GM21515 (cell line): ENCODE measurements at regions not wholly inside any gene's neighbourhood (a gene's known extent, or its start where the extent isn't known, plus 50 kb on each side); places are given as distances from the start of the nearest gene placed in this dataset.

Experiments used
- ATAC-seq: cut with Tn5 transposase; IDR thresholded peaks from one replicate; pipeline ENCODE4 v1.9.1; 2021; ENCODE audit not compliant: unreplicated experiment

GRCh38 chr6:113073611-113074191, 726.6 kb downstream of the RFPL4B start:
- ATAC-seq: no peak

GRCh38 chr6:113076116-113076515, 729.0 kb downstream of the RFPL4B start:
- no peak for ATAC-seq

- ATAC-seq: no peak
Observed at GRCh38 chr6:113076816-113077215, 729.7 kb downstream of the RFPL4B start.

- ATAC-seq: no peak
Observed at GRCh38 chr6:113077794-113078193, 730.7 kb downstream of the RFPL4B start.

GRCh38 chr6:113078791-113079190, 731.7 kb downstream of the RFPL4B start:
- no peak for ATAC-seq

GRCh38 chr6:113082745-113083144, 735.6 kb downstream of the RFPL4B start:
- ATAC-seq: no peak

GRCh38 chr6:113083947-113084346, 736.8 kb downstream of the RFPL4B start:
- no peak for ATAC-seq

- ATAC-seq: no peak
Observed at GRCh38 chr6:113089056-113089455, 741.9 kb downstream of the RFPL4B start.

GRCh38 chr6:113092795-113093194, 745.7 kb downstream of the RFPL4B start:
- no peak for ATAC-seq

- ATAC-seq: no peak
Observed at GRCh38 chr6:113094779-113095178, 747.6 kb downstream of the RFPL4B start.

GRCh38 chr6:113095841-113096240, 748.7 kb downstream of the RFPL4B start:
- ATAC-seq: no peak

GRCh38 chr6:113102761-113103160, 754.4 kb upstream of the MARCKS start:
- ATAC-seq: no peak

GRCh38 chr6:113103634-113104361, 753.3 kb upstream of the MARCKS start:
- no peak for ATAC-seq

- ATAC-seq: no peak
Observed at GRCh38 chr6:113104541-113104940, 752.6 kb upstream of the MARCKS start.

- ATAC-seq: no peak
Observed at GRCh38 chr6:113104951-113105350, 752.2 kb upstream of the MARCKS start.

GRCh38 chr6:113110211-113110610, 746.9 kb upstream of the MARCKS start:
- no peak for ATAC-seq

GRCh38 chr6:113111550-113111949, 745.6 kb upstream of the MARCKS start:
- ATAC-seq: no peak

- no peak for ATAC-seq
Observed at GRCh38 chr6:113112086-113112485, 745.1 kb upstream of the MARCKS start.

GRCh38 chr6:113115196-113115595, 741.9 kb upstream of the MARCKS start:
- ATAC-seq: no peak

GRCh38 chr6:113120224-113120581, 736.9 kb upstream of the MARCKS start:
- no peak for ATAC-seq

- no peak for ATAC-seq
Observed at GRCh38 chr6:113120582-113121285, 736.4 kb upstream of the MARCKS start.

- no peak for ATAC-seq
Observed at GRCh38 chr6:113121571-113121970, 735.6 kb upstream of the MARCKS start.
